T-cell (primary cell): ENCODE measurements at regions not wholly inside any gene's neighbourhood (a gene's known extent, or its start where the extent isn't known, plus 50 kb on each side); places are given as distances from the start of the nearest gene placed in this dataset.

Source experiments
- ATAC-seq, 4 experiments: fragments of 200-7000 bp in 3 of 4; fragments of 150-1000 bp in 1 of 4; cut with Tn5 transposase; replicated peaks in 1 of 4; 1 replicate in 3 of 4; 2 replicates in 1 of 4; pipeline ENCODE4 v1.10.0; 2021; ENCODE audit warnings: moderate library complexity in 3 of 4, mild to moderate bottlenecking in 2 of 4, moderate number of reproducible peaks in 1 of 4
- CTCF ChIA-PET, 2 donors: fragments of 300-600 bp; sonication (Branson Sonifier 250); formaldehyde crosslinking; loops; one replicate each; lab custom pipeline; 2022; ENCODE audit warnings: antibody characterized with exemption in 2 of 2; lab: Charles Lee
- POLR2A ChIA-PET, 2 donors: fragments of 300-600 bp; sonication (Branson Sonifier 250); formaldehyde crosslinking; loops; one replicate each; lab custom pipeline; 2022; ENCODE audit warnings: antibody characterized with exemption in 2 of 2; lab: Charles Lee
- DNase-seq, 35 experiments: peaks; one replicate each; pipeline versions ENCODE4 v3.0.0 to v3.0.0-alpha.2; 2013 to 2023
- H3K27ac ChIP-seq: one replicate; pipeline ENCODE4 v1.5.1; 2013; ENCODE audit warnings: low read length
- H3K27me3 ChIP-seq, 2 experiments: replicated peaks in 1 of 2; 1 replicate in 1 of 2; 2 replicates in 1 of 2; pipeline versions ENCODE4 v1.6.1 to v1.7.0; 2013; ENCODE audit warnings: low read length in 1 of 2, mixed read lengths in 1 of 2; ENCODE audit not compliant: control insufficient read depth in 2 of 2, insufficient read depth in 2 of 2; ENCODE audit errors: extremely low read depth in 1 of 2
- H3K36me3 ChIP-seq, 2 donors: 1 replicate in 1 of 2; 2 replicates in 1 of 2; pipeline versions ENCODE4 v1.6.1 to v1.7.0; 2013; ENCODE audit warnings: low read length in 1 of 2; ENCODE audit not compliant: control insufficient read depth in 2 of 2, insufficient read depth in 1 of 2; ENCODE audit errors: extremely low read depth in 1 of 2
- H3K4me1 ChIP-seq, 2 experiments: 1 replicate in 1 of 2; 2 replicates in 1 of 2; pipeline versions ENCODE4 v1.6.1 to v1.7.0; 2013; ENCODE audit warnings: low read length in 2 of 2, mixed read lengths in 1 of 2; ENCODE audit not compliant: insufficient read depth in 2 of 2, control insufficient read depth in 1 of 2; ENCODE audit errors: extremely low read depth in 1 of 2
- H3K4me3 ChIP-seq, 2 donors: 1 replicate in 1 of 2; 2 replicates in 1 of 2; pipeline versions ENCODE4 v1.5.1 to v1.7.0; 2013; ENCODE audit warnings: mild to moderate bottlenecking in 2 of 2, low read length in 1 of 2, moderate library complexity in 1 of 2; ENCODE audit not compliant: control insufficient read depth in 1 of 2; ENCODE audit errors: extremely low read depth in 1 of 2
- H3K9me3 ChIP-seq: 2 replicates; pipeline ENCODE4 v1.7.0; 2013
- H3K27ac Mint-ChIP-seq, 2 donors: one replicate each; pipeline ENCODE4 v1.8.0; 2020 to 2021; ENCODE audit warnings: mild to moderate bottlenecking in 2 of 2, mixed read lengths in 2 of 2
- H3K27me3 Mint-ChIP-seq, 2 donors: one replicate each; pipeline ENCODE4 v1.8.0; 2021 to 2022; ENCODE audit warnings: mixed read lengths in 2 of 2
- H3K36me3 Mint-ChIP-seq: one replicate; pipeline ENCODE4 v1.8.0; 2021; ENCODE audit warnings: mixed read lengths
- H3K4me1 Mint-ChIP-seq, 3 donors: one replicate each; pipeline ENCODE4 v1.8.0; 2020 to 2022; ENCODE audit warnings: mixed read lengths in 3 of 3, mild to moderate bottlenecking in 1 of 3
- H3K4me3 Mint-ChIP-seq, 3 donors: one replicate each; pipeline ENCODE4 v1.8.0; 2020 to 2022; ENCODE audit warnings: mild to moderate bottlenecking in 3 of 3, mixed read lengths in 3 of 3, moderate library complexity in 3 of 3
- H3K9me3 Mint-ChIP-seq, 3 donors: one replicate each; pipeline ENCODE4 v1.8.0; 2020 to 2022; ENCODE audit warnings: mixed read lengths in 3 of 3
- WGBS: methylation state at CpG from one replicate; pipeline ENCODE4 v1.1.5; 2013; ENCODE audit warnings: missing lambda C conversion rate; ENCODE audit not compliant: insufficient coverage; 5-methylcytosine and 5-hydroxymethylcytosine counted together

DNA sequence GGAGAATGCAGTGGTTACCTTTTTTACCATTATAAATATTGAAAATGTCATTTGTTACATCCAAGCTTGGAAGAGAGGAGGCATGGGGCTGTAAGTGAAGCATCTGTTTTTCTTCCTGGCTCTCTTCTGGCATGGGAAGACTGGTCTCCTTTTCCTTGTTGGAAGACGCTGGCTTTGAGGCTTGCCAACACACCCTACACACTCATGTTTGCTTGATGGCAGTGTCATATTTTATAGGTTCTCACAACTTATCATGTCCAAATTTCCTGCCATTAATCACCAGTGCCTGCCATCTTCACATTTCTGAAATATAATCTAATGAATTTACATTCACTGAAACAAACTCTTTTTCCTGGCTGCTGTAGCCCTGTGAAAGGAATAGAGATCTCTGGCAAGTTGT, 252.9 kb downstream of the MAN2A1 start:
- H3K9me3 Mint-ChIP-seq, result peaks cover 4 to 9% (median 6%) of the 10 kb centered on the region in 3 donors
- H3K4me3 ChIP-seq, result no peak overlapping the region
- peaks cover 18 to 40% (median 19%) of the 10 kb centered on the region in 3 donors for H3K4me1 Mint-ChIP-seq
- peaks cover 0 to 5% of the 10 kb centered on the region in 2 experiments for H3K4me1 ChIP-seq
- H3K27me3 ChIP-seq, result no peaks in the 10 kb centered on the region
- DNase-seq (no peak), ATAC-seq (no peak)
- CTCF ChIA-PET, result no interaction called here
- H3K4me3 Mint-ChIP-seq, result no peak overlapping the region
- no peak overlapping the region for H3K27ac ChIP-seq
- WGBS, result no CpG with 5 or more reads among the region's 1 CpG
- no peaks in the 10 kb centered on the region for H3K27me3 Mint-ChIP-seq
- H3K36me3 ChIP-seq, result no peaks in the 10 kb centered on the region
- H3K27ac Mint-ChIP-seq, result no peak overlapping the region
- no peaks in the 10 kb centered on the region for H3K9me3 ChIP-seq
- POLR2A ChIA-PET, result no interaction called here
- no peaks in the 10 kb centered on the region for H3K36me3 Mint-ChIP-seq

DNA sequence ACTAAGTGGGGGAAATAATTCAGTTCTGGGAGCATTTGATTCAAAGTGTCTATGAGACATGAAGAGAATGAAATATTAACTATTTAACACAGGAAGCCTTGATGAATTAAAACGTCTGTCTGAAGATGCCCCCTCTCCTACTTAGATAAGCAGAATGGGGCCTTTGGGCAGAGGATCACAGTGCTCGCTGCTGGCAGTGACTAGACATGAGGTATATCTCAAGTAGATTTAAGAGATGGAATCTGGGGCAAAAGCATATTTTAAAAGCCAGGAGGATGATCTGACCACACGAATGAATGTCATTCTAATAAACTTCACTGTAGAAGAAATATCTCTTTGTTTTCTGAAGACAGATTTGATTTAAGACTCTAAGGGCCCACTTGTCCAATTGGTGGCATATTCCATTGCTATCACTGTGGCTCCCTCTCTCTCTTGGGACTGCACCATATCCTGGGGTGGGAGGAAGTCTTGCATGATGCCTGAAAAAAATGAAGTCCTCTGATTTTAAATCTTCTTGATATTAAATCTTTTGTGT, 254.0 kb downstream of the MAN2A1 start:
- H3K9me3 Mint-ChIP-seq, result peaks cover 4 to 9% (median 6%) of the 10 kb centered on the region in 3 donors
- ChIA-PET CTCF (no interaction called here), POLR2A (no interaction called here)
- Histone ChIP-seq H3K4me1 (peaks cover 0 to 5% of the 10 kb centered on the region in 2 experiments), H3K27me3 (no peaks in the 10 kb centered on the region), H3K36me3 (no peaks in the 10 kb centered on the region), H3K9me3 (no peaks in the 10 kb centered on the region), H3K4me3 (no peak overlapping the region), H3K27ac (no peak overlapping the region)
- DNase-seq (no peak), ATAC-seq (no peak)
- no CpG with 5 or more reads among the region's 3 CpGs for WGBS
- H3K27ac Mint-ChIP-seq, result no peak overlapping the region
- H3K27me3 Mint-ChIP-seq, result no peaks in the 10 kb centered on the region
- peaks cover 17 to 34% (median 18%) of the 10 kb centered on the region in 3 donors for H3K4me1 Mint-ChIP-seq
- no peak overlapping the region for H3K4me3 Mint-ChIP-seq
- H3K36me3 Mint-ChIP-seq, result no peaks in the 10 kb centered on the region

- H3K9me3 ChIP-seq, result no peaks in the 10 kb centered on the region
- H3K4me1 ChIP-seq, result peaks cover 0 to 5% of the 10 kb centered on the region in 2 experiments
- H3K4me3 ChIP-seq, result no peak overlapping the region
- ChIA-PET CTCF (no interaction called here), POLR2A (no interaction called here)
- no peaks in the 10 kb centered on the region for H3K36me3 ChIP-seq
- no peaks in the 10 kb centered on the region for H3K36me3 Mint-ChIP-seq
- H3K4me1 Mint-ChIP-seq, result peaks cover 17 to 34% (median 18%) of the 10 kb centered on the region in 3 donors
- no peaks in the 10 kb centered on the region for H3K27me3 ChIP-seq
- no CpG with 5 or more reads among the region's 3 CpGs for WGBS
- H3K4me3 Mint-ChIP-seq, result no peak overlapping the region
- no peaks in the 10 kb centered on the region for H3K27me3 Mint-ChIP-seq
- H3K27ac Mint-ChIP-seq, result no peak overlapping the region
- ATAC-seq (no peak), DNase-seq (no peak)
- H3K27ac ChIP-seq, result no peak overlapping the region
- peaks cover 4 to 9% (median 6%) of the 10 kb centered on the region in 3 donors for H3K9me3 Mint-ChIP-seq
Observed at GRCh38 chr5:109944461-109944860, 254.7 kb downstream of the MAN2A1 start.

DNA sequence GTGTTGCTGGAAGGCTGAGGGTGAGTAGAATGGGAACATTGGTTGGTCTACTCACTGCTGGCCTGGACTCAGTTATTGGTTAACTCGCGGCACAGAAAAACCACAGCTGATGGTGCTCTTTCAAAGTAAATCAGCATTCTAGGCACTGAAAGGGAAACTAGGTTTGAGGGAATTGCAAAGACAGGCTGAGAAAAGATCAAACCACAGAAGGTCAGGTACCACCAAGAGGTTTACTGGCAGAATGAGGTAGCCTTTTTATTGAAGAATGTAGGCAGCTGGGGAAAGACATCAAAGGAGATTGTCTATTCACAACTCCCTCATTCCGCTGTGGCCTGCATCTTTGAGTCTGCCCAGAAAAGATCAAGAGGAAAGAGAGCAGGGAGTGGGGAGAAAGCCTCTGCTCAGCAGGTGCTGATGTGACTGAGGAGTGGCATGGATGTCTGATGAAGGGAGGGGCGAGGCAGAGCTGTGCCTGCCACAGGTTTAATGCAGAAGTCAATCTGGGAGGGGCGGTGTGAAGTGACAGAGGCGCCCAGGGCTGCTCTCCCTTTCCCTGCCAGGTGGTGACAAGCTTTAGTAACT, 255.5 kb downstream of the MAN2A1 start:
- Mint-ChIP-seq H3K36me3 (no peaks in the 10 kb centered on the region), H3K4me1 (peaks cover 17 to 34% (median 18%) of the 10 kb centered on the region in 3 donors), H3K4me3 (no peak overlapping the region), H3K9me3 (peaks cover 0 to 4% (median 2%) of the 10 kb centered on the region in 3 donors), H3K27ac (peak overlapping the region in 1 of 2 donors; percentile 64), H3K27me3 (no peaks in the 10 kb centered on the region)
- Histone ChIP-seq H3K4me1 (peaks cover 0 to 5% of the 10 kb centered on the region in 2 experiments), H3K9me3 (no peaks in the 10 kb centered on the region), H3K36me3 (no peaks in the 10 kb centered on the region), H3K27ac (no peak overlapping the region), H3K27me3 (no peaks in the 10 kb centered on the region), H3K4me3 (no peak overlapping the region)
- WGBS, result 43% methylated on average over 4 of the region's 6 CpGs
- CTCF ChIA-PET, result no interaction called here
- ATAC-seq (peak in 3 of 4 experiments; percentile 13 to 73 (median 66)), DNase-seq (peak in 4 of 35 experiments; percentile 2 to 16 (median 6))
- POLR2A ChIA-PET, result no interaction called here

- no peaks in the 10 kb centered on the region for H3K36me3 Mint-ChIP-seq
- ChIA-PET POLR2A (no interaction called here), CTCF (no interaction called here)
- no peaks in the 10 kb centered on the region for H3K9me3 Mint-ChIP-seq
- H3K27me3 Mint-ChIP-seq, result no peaks in the 10 kb centered on the region
- 67% methylated on average over 1 of the region's 2 CpGs for WGBS
- peak overlapping the region in 1 of 2 donors; percentile 64 for H3K27ac Mint-ChIP-seq
- no peak overlapping the region for H3K4me3 ChIP-seq
- no peaks in the 10 kb centered on the region for H3K27me3 ChIP-seq
- H3K9me3 ChIP-seq, result no peaks in the 10 kb centered on the region
- no peak overlapping the region for H3K27ac ChIP-seq
- H3K36me3 ChIP-seq, result no peaks in the 10 kb centered on the region
- DNase-seq (no peak), ATAC-seq (no peak)
- peaks cover 0 to 5% of the 10 kb centered on the region in 2 experiments for H3K4me1 ChIP-seq
- H3K4me1 Mint-ChIP-seq, result peaks cover 17 to 34% (median 18%) of the 10 kb centered on the region in 3 donors
- H3K4me3 Mint-ChIP-seq, result no peak overlapping the region
Observed at GRCh38 chr5:109945723-109946480, 256.2 kb downstream of the MAN2A1 start.

DNA sequence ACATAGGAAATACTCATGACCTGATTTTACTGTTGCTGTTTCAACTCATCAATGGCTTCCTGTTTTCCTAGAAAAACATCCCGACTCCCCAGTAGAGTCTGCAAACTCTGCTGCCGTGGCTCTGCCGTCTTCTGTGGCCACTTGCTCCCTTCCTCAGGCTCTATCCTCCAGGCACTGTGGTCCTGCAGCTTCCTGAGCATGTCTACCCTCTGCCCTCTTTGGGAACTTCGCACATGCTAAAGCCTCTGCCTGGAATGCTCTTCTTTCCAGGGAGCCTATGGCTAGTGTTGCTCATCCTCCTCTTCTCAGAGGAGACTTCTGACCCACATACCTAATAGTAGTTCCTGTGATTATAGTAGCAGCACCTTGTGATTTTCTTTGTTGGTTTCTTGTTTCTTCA, 256.9 kb downstream of the MAN2A1 start:
- Histone ChIP-seq H3K27me3 (no peaks in the 10 kb centered on the region), H3K9me3 (no peaks in the 10 kb centered on the region), H3K27ac (no peak overlapping the region), H3K4me1 (peaks cover 0 to 5% of the 10 kb centered on the region in 2 experiments), H3K36me3 (no peaks in the 10 kb centered on the region), H3K4me3 (no peak overlapping the region)
- DNase-seq (no peak), ATAC-seq (no peak)
- Mint-ChIP-seq H3K27ac (no peak overlapping the region), H3K4me3 (no peak overlapping the region), H3K4me1 (peaks cover 17 to 34% (median 18%) of the 10 kb centered on the region in 3 donors), H3K9me3 (no peaks in the 10 kb centered on the region), H3K36me3 (no peaks in the 10 kb centered on the region), H3K27me3 (no peaks in the 10 kb centered on the region)
- POLR2A ChIA-PET, result interaction anchor here in 1 of 2 donors (0.5 kb wide), 1 partner anchor 98 kb away, joined by 3 read pairs; no protein-coding TSS in a partner anchor
- CTCF ChIA-PET, result no interaction called here
- WGBS, result 86% methylated on average over 3 of the region's 4 CpGs
